Gastrocnemius medialis (tissue), 4 donors: ENCODE measurements at regions not wholly inside any gene's neighbourhood (a gene's known extent, or its start where the extent isn't known, plus 50 kb on each side); places are given as distances from the start of the nearest gene placed in this dataset.

Experiments
- ATAC-seq, 2 donors: fragments of 150-250 bp; one replicate each; pipeline ENCODE4 v1.9.1; 2016
- DNase-seq, 2 donors: peaks; one replicate each; pipeline ENCODE4 v3.0.0-alpha.2; 2019
- H3K27ac ChIP-seq, 4 donors: fragments of 200-600 bp; sonication (generic); 1 replicate in 1 of 4; 2 replicates in 3 of 4; pipeline ENCODE4 v1.5.1; 2016 to 2018; ENCODE audit warnings: mild to moderate bottlenecking in 2 of 4, moderate library complexity in 1 of 4
- H3K27me3 ChIP-seq, 3 donors: fragments of 200-600 bp; sonication (generic) in 2 of 3; 1 replicate in 1 of 3; 2 replicates in 2 of 3; pipeline versions ENCODE4 v1.5.1 to v1.6.0; 2016 to 2019; ENCODE audit warnings: mild to moderate bottlenecking in 1 of 3, moderate library complexity in 1 of 3
- H3K36me3 ChIP-seq, 2 donors: fragments of 200-600 bp; sonication (generic) in 1 of 2; one replicate each; pipeline ENCODE4 v1.5.1; 2017 to 2018
- H3K4me1 ChIP-seq, 2 donors: fragments of 200-600 bp; sonication (generic) in 1 of 2; one replicate each; pipeline ENCODE4 v1.5.1; 2016 to 2017; ENCODE audit warnings: mild to moderate bottlenecking in 2 of 2
- H3K4me3 ChIP-seq, 4 donors: fragments of 200-600 bp; sonication (generic) in 3 of 4; 1 replicate in 1 of 4; 2 replicates in 3 of 4; pipeline ENCODE4 v1.5.1; 2016 to 2019; ENCODE audit warnings: mild to moderate bottlenecking in 2 of 4
- H3K9me3 ChIP-seq, 3 donors: fragments of 200-600 bp; sonication (generic) in 2 of 3; 1 replicate in 1 of 3; 2 replicates in 2 of 3; pipeline ENCODE4 v1.5.1; 2016 to 2019
- CTCF ChIP-seq, 5 experiments: fragments of 450-650 bp in 3 of 5; fragments of 200-600 bp in 2 of 5; sonication (generic) in 2 of 5; IDR thresholded peaks in 4 of 5; conservative IDR thresholded peaks in 1 of 5; 1 replicate in 4 of 5; 2 replicates in 1 of 5; pipeline ENCODE4 v1.5.1; 2016 to 2019; ENCODE audit warnings: antibody characterized with exemption in 5 of 5, mild to moderate bottlenecking in 3 of 5, moderate library complexity in 3 of 5
- POLR2A ChIP-seq, 2 donors: fragments of 450-650 bp; IDR thresholded peaks; one replicate each; pipeline ENCODE4 v1.6.1; 2017; ENCODE audit warnings: antibody characterized with exemption in 2 of 2, mild to moderate bottlenecking in 2 of 2, moderate library complexity in 2 of 2
- in situ Hi-C, 4 donors: fragments of 200-750 bp; cut with MboI; loops; one replicate each; pipeline versions ENCODE4 v1.15.0 to v1.8.0; 2017; ENCODE audit warnings: low sequenced_read_pairs in 4 of 4
- intact Hi-C: fragments of 100-400 bp; cut with DNase I; formaldehyde crosslinking; loops from one replicate; pipeline ENCODE4 v1.15.1; 2023; ENCODE audit warnings: low total_unique reads

GRCh38 chr20:55229451-55229850 lies 754.1 kb downstream of the DOK5 start:
- Histone ChIP-seq H3K27ac (no peak overlapping the region), H3K4me1 (no peaks in the 10 kb centered on the region), H3K4me3 (no peak overlapping the region), H3K36me3 (no peaks in the 10 kb centered on the region), H3K27me3 (no peaks in the 10 kb centered on the region), H3K9me3 (peaks cover 0 to 3% (median 0%) of the 10 kb centered on the region in 3 donors)
- no peak for TF ChIP-seq CTCF (IDR thresholded peaks at IDR 0.05 in 4 of 5, conservative IDR thresholded peaks at IDR 0.05 in 1 of 5)
- TF ChIP-seq POLR2A (IDR thresholded peaks at IDR 0.05), result no peak
- no peak for ATAC-seq
- intact Hi-C loops (no loop called here), in situ Hi-C loops (no loop called here)
- DNase-seq, result no peak

GRCh38 chr20:55216525-55217242 lies 741.3 kb downstream of the DOK5 start:
- intact Hi-C loops (no loop called here), in situ Hi-C loops (no loop called here)
- no peaks in the 10 kb centered on the region for H3K27me3 ChIP-seq
- no peaks in the 10 kb centered on the region for H3K4me1 ChIP-seq
- no peaks in the 10 kb centered on the region for H3K36me3 ChIP-seq
- no peak for ATAC-seq
- no peak for TF ChIP-seq POLR2A (IDR thresholded peaks at IDR 0.05)
- no peak for TF ChIP-seq CTCF (IDR thresholded peaks at IDR 0.05 in 4 of 5, conservative IDR thresholded peaks at IDR 0.05 in 1 of 5)
- H3K4me3 ChIP-seq, result no peak overlapping the region
- H3K9me3 ChIP-seq, result no peaks in the 10 kb centered on the region
- H3K27ac ChIP-seq, result no peak overlapping the region
- no peak for DNase-seq

GRCh38 chr20:55213653-55214052 lies 738.3 kb downstream of the DOK5 start:
- no peaks in the 10 kb centered on the region for H3K9me3 ChIP-seq
- H3K36me3 ChIP-seq, result no peaks in the 10 kb centered on the region
- H3K4me1 ChIP-seq, result no peaks in the 10 kb centered on the region
- ATAC-seq (no peak), DNase-seq (no peak)
- intact Hi-C loops, result no loop called here
- no peak overlapping the region for H3K4me3 ChIP-seq
- TF ChIP-seq POLR2A (IDR thresholded peaks at IDR 0.05), result no peak
- TF ChIP-seq CTCF (IDR thresholded peaks at IDR 0.05 in 4 of 5, conservative IDR thresholded peaks at IDR 0.05 in 1 of 5), result no peak
- H3K27me3 ChIP-seq, result no peaks in the 10 kb centered on the region
- H3K27ac ChIP-seq, result no peak overlapping the region
- in situ Hi-C loops, result no loop called here

GRCh38 chr20:55211481-55211880 lies 736.1 kb downstream of the DOK5 start:
- intact Hi-C loops, result no loop called here
- Histone ChIP-seq H3K27ac (no peak overlapping the region), H3K27me3 (no peaks in the 10 kb centered on the region), H3K36me3 (no peaks in the 10 kb centered on the region), H3K4me1 (no peaks in the 10 kb centered on the region), H3K9me3 (no peaks in the 10 kb centered on the region), H3K4me3 (no peak overlapping the region)
- TF ChIP-seq CTCF (IDR thresholded peaks at IDR 0.05 in 4 of 5, conservative IDR thresholded peaks at IDR 0.05 in 1 of 5) (no peak), POLR2A (IDR thresholded peaks at IDR 0.05) (no peak)
- ATAC-seq, result no peak
- in situ Hi-C loops, result no loop called here
- DNase-seq, result no peak

- Histone ChIP-seq H3K27me3 (no peaks in the 10 kb centered on the region), H3K9me3 (no peaks in the 10 kb centered on the region), H3K36me3 (no peaks in the 10 kb centered on the region), H3K4me3 (no peak overlapping the region), H3K27ac (no peak overlapping the region), H3K4me1 (no peaks in the 10 kb centered on the region)
- TF ChIP-seq CTCF (IDR thresholded peaks at IDR 0.05 in 4 of 5, conservative IDR thresholded peaks at IDR 0.05 in 1 of 5), result no peak
- no peak for TF ChIP-seq POLR2A (IDR thresholded peaks at IDR 0.05)
- ATAC-seq (no peak), DNase-seq (no peak)
- in situ Hi-C loops, result no loop called here
- intact Hi-C loops, result no loop called here
These were observed 730.3 kb downstream of the DOK5 start for GRCh38 chr20:55205665-55206064.
